ENCODE measurements at regions not wholly inside any gene's neighbourhood (a gene's known extent, or its start where the extent isn't known, plus 50 kb on each side); places are given as distances from the start of the nearest gene placed in this dataset.

DNA sequence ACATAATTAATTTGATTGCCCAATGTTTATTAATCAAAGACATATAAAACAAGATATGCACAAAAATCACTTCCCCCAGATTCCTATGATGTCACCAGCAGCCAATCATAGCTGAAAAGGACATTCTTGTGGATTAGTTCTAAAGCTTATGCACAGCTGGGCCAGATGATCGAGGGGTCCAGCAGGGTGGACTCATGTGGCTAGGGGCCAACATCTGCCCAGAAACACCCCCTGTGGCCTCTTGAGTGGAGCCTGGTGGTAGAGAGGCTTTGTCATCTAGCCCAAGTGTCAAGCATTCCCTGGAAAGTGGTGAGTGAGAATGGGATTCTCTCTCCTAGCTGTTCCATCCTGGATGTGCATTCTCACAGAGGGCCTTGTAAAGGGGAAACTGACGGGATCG, 590.0 kb downstream of the BCL11B start:
- no peak for TF ChIP-seq ZNF274 (IDR thresholded peaks at IDR 0.05; ENCODE audit: low read depth, low read length)
- TF ChIP-seq YY1 (IDR thresholded peaks at IDR 0.05; ENCODE audit: insufficient read depth, insufficient read length): no peak
